ENCODE measurements at regions not wholly inside any gene's neighbourhood (a gene's known extent, or its start where the extent isn't known, plus 50 kb on each side); places are given as distances from the start of the nearest gene placed in this dataset.

DNA sequence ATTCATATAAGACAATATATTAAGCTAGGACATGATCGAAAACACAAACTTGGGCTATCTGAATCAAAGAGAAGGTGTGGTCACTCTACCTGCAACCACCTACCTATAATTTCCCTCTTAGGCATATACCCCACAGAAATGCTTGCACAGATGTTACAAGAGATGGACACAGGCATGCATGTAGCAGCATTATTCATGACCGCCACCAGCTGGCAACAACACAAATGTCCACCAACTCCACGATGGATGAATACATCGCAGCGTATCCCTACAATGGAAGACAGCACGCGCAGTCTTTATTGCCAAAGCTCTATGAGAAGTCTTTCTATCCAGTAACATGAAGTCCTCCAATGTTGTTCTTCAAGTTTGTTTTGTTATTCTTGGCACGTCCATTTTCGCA lies 90.8 kb downstream of the ARL4C start:
- TF ChIP-seq SMAD9 (CRISPR knock-in tag; IDR thresholded peaks at IDR 0.05) (no peak), EP300 (IDR thresholded peaks at IDR 0.05; ENCODE audit: low read depth in 2 of 2, low read length in 2 of 2) (no peak), EP300 (CRISPR knock-in tag; IDR thresholded peaks at IDR 0.05; ENCODE audit: borderline replicate concordance) (no peak), YEATS2 (CRISPR knock-in tag; IDR thresholded peaks at IDR 0.05; ENCODE audit: borderline replicate concordance) (no peak), ZNF317 (CRISPR knock-in tag; IDR thresholded peaks at IDR 0.05) (no peak), RBAK (CRISPR knock-in tag; IDR thresholded peaks at IDR 0.05) (no peak), HNRNPL (IDR thresholded peaks at IDR 0.05; ENCODE audit: low read depth, low read length) (no peak), SETDB1 (CRISPR knock-in tag; IDR thresholded peaks at IDR 0.05; ENCODE audit: borderline replicate concordance) (no peak), FOXM1 (CRISPR knock-in tag; IDR thresholded peaks at IDR 0.05) (no peak), MAFK (conservative IDR thresholded peaks at IDR 0.05 in 1 of 2, IDR thresholded peaks at IDR 0.05 in 1 of 2; ENCODE audit: low read length in 2 of 2) (no peak), ZSCAN30 (CRISPR knock-in tag; IDR thresholded peaks at IDR 0.05) (no peak)
- TF ChIP-seq, protein P1, sequence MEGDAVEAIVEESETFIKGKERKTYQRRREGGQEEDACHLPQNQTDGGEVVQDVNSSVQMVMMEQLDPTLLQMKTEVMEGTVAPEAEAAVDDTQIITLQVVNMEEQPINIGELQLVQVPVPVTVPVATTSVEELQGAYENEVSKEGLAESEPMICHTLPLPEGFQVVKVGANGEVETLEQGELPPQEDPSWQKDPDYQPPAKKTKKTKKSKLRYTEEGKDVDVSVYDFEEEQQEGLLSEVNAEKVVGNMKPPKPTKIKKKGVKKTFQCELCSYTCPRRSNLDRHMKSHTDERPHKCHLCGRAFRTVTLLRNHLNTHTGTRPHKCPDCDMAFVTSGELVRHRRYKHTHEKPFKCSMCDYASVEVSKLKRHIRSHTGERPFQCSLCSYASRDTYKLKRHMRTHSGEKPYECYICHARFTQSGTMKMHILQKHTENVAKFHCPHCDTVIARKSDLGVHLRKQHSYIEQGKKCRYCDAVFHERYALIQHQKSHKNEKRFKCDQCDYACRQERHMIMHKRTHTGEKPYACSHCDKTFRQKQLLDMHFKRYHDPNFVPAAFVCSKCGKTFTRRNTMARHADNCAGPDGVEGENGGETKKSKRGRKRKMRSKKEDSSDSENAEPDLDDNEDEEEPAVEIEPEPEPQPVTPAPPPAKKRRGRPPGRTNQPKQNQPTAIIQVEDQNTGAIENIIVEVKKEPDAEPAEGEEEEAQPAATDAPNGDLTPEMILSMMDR (CRISPR knock-in tag; IDR thresholded peaks at IDR 0.05): peak; percentile 47
- TF ChIP-seq, protein P2, sequence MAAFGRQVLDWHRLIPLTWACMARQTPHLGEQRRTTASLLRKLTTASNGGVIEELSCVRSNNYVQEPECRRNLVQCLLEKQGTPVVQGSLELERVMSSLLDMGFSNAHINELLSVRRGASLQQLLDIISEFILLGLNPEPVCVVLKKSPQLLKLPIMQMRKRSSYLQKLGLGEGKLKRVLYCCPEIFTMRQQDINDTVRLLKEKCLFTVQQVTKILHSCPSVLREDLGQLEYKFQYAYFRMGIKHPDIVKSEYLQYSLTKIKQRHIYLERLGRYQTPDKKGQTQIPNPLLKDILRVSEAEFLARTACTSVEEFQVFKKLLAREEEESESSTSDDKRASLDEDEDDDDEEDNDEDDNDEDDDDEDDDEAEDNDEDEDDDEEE (CRISPR knock-in tag; IDR thresholded peaks at IDR 0.05): no peak
- TF ChIP-seq, protein P3, sequence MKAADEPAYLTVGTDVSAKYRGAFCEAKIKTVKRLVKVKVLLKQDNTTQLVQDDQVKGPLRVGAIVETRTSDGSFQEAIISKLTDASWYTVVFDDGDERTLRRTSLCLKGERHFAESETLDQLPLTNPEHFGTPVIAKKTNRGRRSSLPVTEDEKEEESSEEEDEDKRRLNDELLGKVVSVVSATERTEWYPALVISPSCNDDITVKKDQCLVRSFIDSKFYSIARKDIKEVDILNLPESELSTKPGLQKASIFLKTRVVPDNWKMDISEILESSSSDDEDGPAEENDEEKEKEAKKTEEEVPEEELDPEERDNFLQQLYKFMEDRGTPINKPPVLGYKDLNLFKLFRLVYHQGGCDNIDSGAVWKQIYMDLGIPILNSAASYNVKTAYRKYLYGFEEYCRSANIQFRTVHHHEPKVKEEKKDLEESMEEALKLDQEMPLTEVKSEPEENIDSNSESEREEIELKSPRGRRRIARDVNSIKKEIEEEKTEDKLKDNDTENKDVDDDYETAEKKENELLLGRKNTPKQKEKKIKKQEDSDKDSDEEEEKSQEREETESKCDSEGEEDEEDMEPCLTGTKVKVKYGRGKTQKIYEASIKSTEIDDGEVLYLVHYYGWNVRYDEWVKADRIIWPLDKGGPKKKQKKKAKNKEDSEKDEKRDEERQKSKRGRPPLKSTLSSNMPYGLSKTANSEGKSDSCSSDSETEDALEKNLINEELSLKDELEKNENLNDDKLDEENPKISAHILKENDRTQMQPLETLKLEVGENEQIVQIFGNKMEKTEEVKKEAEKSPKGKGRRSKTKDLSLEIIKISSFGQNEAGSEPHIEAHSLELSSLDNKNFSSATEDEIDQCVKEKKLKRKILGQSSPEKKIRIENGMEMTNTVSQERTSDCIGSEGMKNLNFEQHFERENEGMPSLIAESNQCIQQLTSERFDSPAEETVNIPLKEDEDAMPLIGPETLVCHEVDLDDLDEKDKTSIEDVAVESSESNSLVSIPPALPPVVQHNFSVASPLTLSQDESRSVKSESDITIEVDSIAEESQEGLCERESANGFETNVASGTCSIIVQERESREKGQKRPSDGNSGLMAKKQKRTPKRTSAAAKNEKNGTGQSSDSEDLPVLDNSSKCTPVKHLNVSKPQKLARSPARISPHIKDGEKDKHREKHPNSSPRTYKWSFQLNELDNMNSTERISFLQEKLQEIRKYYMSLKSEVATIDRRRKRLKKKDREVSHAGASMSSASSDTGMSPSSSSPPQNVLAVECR (CRISPR knock-in tag; IDR thresholded peaks at IDR 0.05; ENCODE audit: borderline replicate concordance): no peak
- TF ChIP-seq, protein P4, sequence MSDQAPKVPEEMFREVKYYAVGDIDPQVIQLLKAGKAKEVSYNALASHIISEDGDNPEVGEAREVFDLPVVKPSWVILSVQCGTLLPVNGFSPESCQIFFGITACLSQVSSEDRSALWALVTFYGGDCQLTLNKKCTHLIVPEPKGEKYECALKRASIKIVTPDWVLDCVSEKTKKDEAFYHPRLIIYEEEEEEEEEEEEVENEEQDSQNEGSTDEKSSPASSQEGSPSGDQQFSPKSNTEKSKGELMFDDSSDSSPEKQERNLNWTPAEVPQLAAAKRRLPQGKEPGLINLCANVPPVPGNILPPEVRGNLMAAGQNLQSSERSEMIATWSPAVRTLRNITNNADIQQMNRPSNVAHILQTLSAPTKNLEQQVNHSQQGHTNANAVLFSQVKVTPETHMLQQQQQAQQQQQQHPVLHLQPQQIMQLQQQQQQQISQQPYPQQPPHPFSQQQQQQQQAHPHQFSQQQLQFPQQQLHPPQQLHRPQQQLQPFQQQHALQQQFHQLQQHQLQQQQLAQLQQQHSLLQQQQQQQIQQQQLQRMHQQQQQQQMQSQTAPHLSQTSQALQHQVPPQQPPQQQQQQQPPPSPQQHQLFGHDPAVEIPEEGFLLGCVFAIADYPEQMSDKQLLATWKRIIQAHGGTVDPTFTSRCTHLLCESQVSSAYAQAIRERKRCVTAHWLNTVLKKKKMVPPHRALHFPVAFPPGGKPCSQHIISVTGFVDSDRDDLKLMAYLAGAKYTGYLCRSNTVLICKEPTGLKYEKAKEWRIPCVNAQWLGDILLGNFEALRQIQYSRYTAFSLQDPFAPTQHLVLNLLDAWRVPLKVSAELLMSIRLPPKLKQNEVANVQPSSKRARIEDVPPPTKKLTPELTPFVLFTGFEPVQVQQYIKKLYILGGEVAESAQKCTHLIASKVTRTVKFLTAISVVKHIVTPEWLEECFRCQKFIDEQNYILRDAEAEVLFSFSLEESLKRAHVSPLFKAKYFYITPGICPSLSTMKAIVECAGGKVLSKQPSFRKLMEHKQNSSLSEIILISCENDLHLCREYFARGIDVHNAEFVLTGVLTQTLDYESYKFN (CRISPR knock-in tag; conservative IDR thresholded peaks at IDR 0.05): no peak

Measured in HepG2 (cell line).